Stimulated activated CD4-positive, alpha-beta T cell treated with anti-CD3 and anti-CD28 coated beads, TNF-alpha, amount 100 ng/mL, for 1 hour (primary cell): ENCODE measurements at regions not wholly inside any gene's neighbourhood (a gene's known extent, or its start where the extent isn't known, plus 50 kb on each side); places are given as distances from the start of the nearest gene placed in this dataset.
"Not testable (repeated sequence)": the region's sequence is repeated elsewhere in the genome, so short reads cannot be mapped to it uniquely, and the experiment has no call there.

ENCODE experiments used
- DNase-seq, 3 donors: peaks; one replicate each; pipeline ENCODE4 v3.0.0-alpha.2; 2020; ENCODE audit warnings: low read depth in 3 of 3, low spot score in 1 of 3

GRCh38 chr4:53716471-53717063 lies 125.3 kb upstream of the LNX1 start:
- no peak for DNase-seq

GRCh38 chr4:53716011-53716410 lies 124.7 kb upstream of the LNX1 start:
- DNase-seq, result no peak

DNA sequence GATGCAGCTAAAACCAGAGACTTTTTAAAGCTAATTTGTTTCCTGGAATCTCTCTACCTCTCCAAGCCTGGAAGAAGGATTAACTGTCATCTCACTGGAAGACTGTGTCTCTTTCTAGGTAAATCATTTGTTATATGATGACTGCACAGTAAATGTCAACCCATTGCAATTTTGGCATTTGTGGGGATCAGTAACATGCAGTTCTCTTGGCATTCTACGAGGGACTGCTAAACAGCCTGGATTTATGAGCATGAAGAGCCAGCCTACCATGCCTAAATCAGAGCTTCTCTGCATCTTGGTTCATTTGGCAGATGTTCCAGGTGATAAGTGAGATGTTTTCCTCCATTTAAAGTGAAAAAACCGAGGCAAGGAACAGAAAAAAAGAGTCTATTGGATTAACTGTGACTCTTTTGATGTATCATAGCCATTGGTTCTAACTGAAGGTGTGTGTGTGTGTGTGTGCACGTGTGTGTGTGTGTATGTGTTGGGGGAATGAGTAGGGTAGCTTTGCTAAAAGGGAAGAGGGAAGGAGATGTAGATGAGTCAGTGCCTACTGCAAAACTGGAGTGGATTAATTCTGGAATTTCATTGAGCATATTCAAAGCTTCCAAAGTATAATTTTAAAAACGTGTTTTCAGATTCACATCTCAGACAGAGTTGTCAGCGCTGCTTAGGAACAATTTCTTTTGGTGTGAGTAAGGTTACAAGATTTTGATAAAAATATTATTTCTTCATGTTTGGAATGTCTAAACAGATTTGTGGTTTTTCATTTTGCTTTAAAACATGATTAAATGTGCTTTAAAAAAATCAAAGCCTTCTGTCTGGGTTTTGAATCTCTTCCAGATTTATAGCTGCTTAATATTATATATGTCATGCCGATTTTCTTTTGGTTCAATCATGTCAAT lies 123.2 kb upstream of the LNX1 start:
- DNase-seq, result no peak

DNA sequence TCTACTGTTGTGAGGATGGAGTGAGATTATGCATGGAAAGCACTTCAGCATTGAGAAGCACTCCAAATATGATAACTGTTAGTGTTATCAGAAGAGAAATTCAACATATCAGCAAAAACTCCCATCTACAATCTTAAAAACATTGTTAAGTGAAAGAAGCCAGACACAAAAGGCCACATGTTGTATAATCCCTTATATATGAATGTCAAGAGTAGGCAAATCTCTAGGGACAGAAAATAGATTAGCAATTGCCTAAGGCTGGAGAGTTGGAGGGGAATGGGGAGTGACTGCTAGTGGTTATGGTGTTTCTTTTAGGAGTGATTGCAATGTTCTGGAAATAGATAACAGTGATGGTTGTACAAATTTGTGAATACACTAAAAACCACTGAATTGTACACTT lies 122.5 kb upstream of the LNX1 start:
- no peak for DNase-seq

GRCh38 chr4:53713296-53713695 lies 122.0 kb upstream of the LNX1 start:
- DNase-seq, result no peak

GRCh38 chr4:53712408-53713020 lies 121.2 kb upstream of the LNX1 start:
- no peak for DNase-seq

GRCh38 chr4:53711926-53712325 lies 120.6 kb upstream of the LNX1 start:
- DNase-seq, result no peak

DNA sequence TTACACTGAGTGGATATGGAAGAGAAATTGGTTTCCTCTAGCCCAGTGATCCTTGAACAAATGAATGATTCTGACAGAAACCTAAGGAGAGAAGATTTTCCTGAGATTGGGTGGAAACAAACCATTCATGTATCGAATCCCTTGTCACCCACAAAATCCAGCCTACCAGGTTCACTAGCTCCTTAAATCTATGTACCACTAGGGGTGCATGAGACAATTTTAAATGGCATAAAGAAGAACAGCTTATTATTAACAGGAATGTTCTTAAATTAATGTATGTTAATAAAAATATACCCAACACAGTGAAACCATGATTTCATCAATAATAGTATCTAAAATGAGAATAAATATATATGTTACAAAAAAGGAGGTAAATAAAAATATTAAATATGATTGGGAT lies 118.4 kb upstream of the LNX1 start:
- DNase-seq, result no peak

DNA sequence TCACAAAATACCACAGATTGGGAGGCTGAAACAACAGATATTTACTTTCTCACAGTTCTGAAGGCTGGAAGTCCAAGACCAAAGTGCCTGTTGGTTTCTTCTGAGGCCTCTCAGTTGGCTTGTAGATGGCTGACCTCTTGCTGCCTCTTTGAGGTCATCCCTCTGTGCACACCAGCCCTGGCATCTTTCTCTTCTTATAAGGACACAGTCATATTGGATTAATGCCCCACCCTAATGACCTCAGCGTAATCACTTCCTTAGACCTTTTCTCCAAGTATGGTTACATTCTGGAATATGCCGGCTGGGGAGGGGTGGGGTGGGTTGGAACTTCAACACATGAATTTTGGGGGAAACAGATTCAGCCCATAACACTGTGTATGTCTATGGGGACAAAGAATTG lies 116.2 kb upstream of the LNX1 start:
- DNase-seq, result no peak

- DNase-seq, result no peak
Observed at GRCh38 chr4:53706422-53707032, 115.2 kb upstream of the LNX1 start.

DNA sequence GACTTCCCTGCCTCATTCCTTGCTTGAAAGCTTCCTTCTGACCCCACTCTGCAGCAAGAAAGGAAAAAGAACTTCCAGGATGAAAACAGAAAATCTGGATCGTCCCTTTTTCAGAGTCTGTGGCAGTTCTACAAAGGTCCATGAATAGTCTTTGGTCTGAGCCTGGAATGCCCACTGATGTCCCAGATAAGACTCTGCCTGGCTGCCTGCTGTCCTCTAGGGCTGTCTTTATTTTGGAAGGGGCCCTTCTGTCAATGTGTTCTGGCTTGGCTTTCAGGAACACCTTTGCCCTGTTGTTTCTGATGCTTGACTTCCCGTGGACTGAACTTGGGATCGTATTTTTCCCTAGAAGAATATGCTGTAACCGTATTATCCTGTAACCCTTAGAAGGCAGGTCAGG lies 114.7 kb upstream of the LNX1 start:
- DNase-seq, result no peak

GRCh38 chr4:53705151-53705764 lies 114.0 kb upstream of the LNX1 start:
- DNase-seq, result no peak

DNA sequence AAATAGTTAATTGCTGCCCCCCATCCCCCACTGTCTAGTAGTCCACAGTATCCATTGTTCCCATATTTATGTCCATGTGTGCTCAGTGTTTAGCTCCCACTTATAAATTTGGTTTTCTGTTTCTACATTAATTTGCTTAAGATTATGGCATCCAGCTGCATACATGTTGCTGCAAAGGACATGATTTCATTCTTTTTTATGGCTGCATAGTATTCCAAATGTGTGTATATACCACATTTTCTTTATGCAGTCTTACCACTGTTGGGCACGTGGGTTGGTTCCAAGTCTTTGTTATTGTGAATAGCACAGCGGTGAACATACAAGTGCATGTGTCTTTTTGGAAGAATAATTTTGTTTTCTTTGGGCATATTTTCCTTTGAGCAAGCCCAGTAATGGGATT lies 113.0 kb upstream of the LNX1 start:
- no peak for DNase-seq

- DNase-seq, result no peak
Observed at GRCh38 chr4:53703267-53703655, 112.0 kb upstream of the LNX1 start.

DNA sequence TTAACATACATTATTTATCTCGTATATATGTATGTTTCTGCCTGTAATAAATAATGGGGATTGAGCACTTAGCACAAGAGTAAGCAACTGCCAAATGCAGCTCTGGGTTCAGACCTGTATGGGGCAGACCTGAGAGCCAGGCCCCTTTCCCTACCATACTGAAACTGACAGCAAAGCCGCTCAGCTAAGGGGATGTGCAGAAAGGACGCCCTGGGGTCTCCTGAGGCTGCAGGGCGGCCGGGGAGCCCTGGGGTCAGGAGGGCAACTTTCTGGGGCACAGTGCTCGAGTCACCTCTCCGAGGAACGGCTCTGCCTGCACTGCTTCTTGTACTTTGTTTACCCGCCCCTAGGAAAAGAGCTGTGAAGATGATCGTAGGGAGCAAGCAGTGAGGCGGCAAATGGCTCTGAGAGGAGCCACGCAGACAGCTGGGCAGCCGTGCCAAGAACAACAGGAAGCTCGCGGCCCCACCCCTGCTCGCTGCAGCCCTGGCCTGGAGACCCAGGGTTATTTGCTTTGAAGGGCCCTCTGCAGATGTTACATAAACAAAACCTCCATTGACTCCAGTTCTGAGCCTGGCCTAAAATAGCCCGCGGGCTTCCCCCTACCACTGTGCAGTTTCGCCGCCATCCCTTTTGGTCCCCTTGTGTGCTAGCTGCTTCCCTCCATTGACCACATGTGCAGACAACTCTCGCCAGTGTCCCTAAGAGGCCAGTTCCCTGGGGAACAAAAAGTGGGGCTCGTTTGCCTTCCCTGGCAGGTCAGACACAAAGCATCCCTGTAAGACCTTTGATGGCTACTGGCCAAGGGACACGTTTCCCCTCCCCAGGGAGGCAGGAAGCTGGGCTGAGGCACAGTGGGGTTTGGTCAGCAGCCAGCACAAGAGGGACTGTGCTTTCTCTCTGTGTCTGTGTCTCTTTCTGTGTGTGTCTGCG lies 111.3 kb upstream of the LNX1 start:
- DNase-seq, result no peak

- not testable (repeated sequence) for DNase-seq
Observed at GRCh38 chr4:53701260-53701659, 110.0 kb upstream of the LNX1 start.

- not testable (repeated sequence) for DNase-seq
Observed at GRCh38 chr4:53699310-53699709, 108.0 kb upstream of the LNX1 start.

- DNase-seq, result no peak
Observed at GRCh38 chr4:53697016-53697685, 105.9 kb upstream of the LNX1 start.

GRCh38 chr4:53695540-53696463 lies 104.5 kb upstream of the LNX1 start:
- no peak for DNase-seq
